Endothelial cell of umbilical vein (primary cell): ENCODE measurements at regions not wholly inside any gene's neighbourhood (a gene's known extent, or its start where the extent isn't known, plus 50 kb on each side); places are given as distances from the start of the nearest gene placed in this dataset.

Source experiments
- BruUV-seq: library from RNA; stranded (reverse); fragments of 400-500 nt; replicated peaks from 2 replicates; lab custom pipeline; 2021; lab: Mats Ljungman, UMichigan
- CTCF ChIA-PET: fragments of 300-600, 350-600 bp; sonication (Branson Sonifier 250); formaldehyde crosslinking; loops from one replicate; lab custom pipeline; 2021; ENCODE audit warnings: antibody characterized with exemption, inconsistent platforms; lab: Charles Lee
- POLR2A ChIA-PET: fragments of 300-600, 350-600 bp; sonication (Branson Sonifier 250); formaldehyde crosslinking; loops from one replicate; lab custom pipeline; 2021; ENCODE audit warnings: antibody characterized with exemption, inconsistent platforms; lab: Charles Lee
- DNase-seq: peaks from one replicate; pipeline ENCODE4 v3.0.0-alpha.2; 2011; ENCODE audit warnings: low read depth, low spot score
- FAIRE-seq: peaks from 2 replicates; lab custom pipeline; 2011; peaks lifted over from hg19 to GRCh38; lab: Jason Lieb, UNC
- H2AFZ ChIP-seq: 2 replicates; pipeline ENCODE4 v1.6.0; 2012; ENCODE audit warnings: low read depth, low read length, control low read depth, inconsistent platforms
- H3K27ac ChIP-seq: 2 replicates; pipeline ENCODE4 v1.5.1; 2011; ENCODE audit warnings: low read depth, mild to moderate bottlenecking, control low read depth, low read length, moderate library complexity; ENCODE audit not compliant: insufficient read depth
- H3K27me3 ChIP-seq, 2 experiments: 2 replicates each; pipeline versions ENCODE4 v1.6.0 to v1.6.1; 2011; ENCODE audit warnings: low read length in 2 of 2, mixed read lengths in 1 of 2; ENCODE audit not compliant: control insufficient read depth in 2 of 2, insufficient read depth in 2 of 2
- H3K36me3 ChIP-seq, 2 experiments: 2 replicates in 1 of 2; 3 replicates in 1 of 2; pipeline ENCODE4 v1.5.1; 2011; ENCODE audit warnings: low read length in 2 of 2, mild to moderate bottlenecking in 1 of 2, moderate library complexity in 1 of 2; ENCODE audit not compliant: control insufficient read depth in 2 of 2, insufficient read depth in 2 of 2; ENCODE audit errors: extremely low read depth in 1 of 2
- H3K4me1 ChIP-seq: 3 replicates; pipeline ENCODE4 v1.5.1; 2011; ENCODE audit warnings: mild to moderate bottlenecking, low read length; ENCODE audit not compliant: control insufficient read depth, insufficient read depth; ENCODE audit errors: extremely low read depth
- H3K4me2 ChIP-seq: 2 replicates; pipeline ENCODE4 v1.6.1; 2011; ENCODE audit warnings: low read length, control low read depth, mixed read lengths; ENCODE audit not compliant: insufficient read depth
- H3K4me3 ChIP-seq, 3 experiments: fragments of 200-600 bp in 1 of 3; sonication (generic), shearing (Covaris generic) in 1 of 3; replicated peaks in 1 of 3; 2 replicates each; pipeline ENCODE4 v1.5.1; 2011 to 2016; ENCODE audit warnings: control low read depth in 3 of 3, low read length in 3 of 3, mild to moderate bottlenecking in 2 of 3, inconsistent platforms in 1 of 3, low read depth in 1 of 3, moderate library complexity in 1 of 3; ENCODE audit not compliant: insufficient read depth in 1 of 3
- H3K79me2 ChIP-seq: 2 replicates; pipeline ENCODE4 v1.6.0; 2012; ENCODE audit warnings: low read length, inconsistent platforms; ENCODE audit not compliant: control insufficient read depth, insufficient read depth
- H3K9ac ChIP-seq: replicated peaks from 2 replicates; pipeline ENCODE3; 2011; ENCODE audit warnings: low read length, control low read depth; ENCODE audit not compliant: insufficient read depth; ENCODE audit errors: extremely low read depth
- H3K9me1 ChIP-seq: replicated peaks from 3 replicates; pipeline ENCODE4 v1.6.0; 2011; ENCODE audit warnings: mild to moderate bottlenecking, low read length; ENCODE audit not compliant: control insufficient read depth, insufficient read depth; ENCODE audit errors: extremely low read depth
- H3K9me3 ChIP-seq: replicated peaks from 2 replicates; pipeline ENCODE4 v1.5.1; 2012; ENCODE audit warnings: low read length, inconsistent platforms; ENCODE audit not compliant: control insufficient read depth, insufficient read depth
- H4K20me1 ChIP-seq: replicated peaks from 2 replicates; pipeline ENCODE3; 2011; ENCODE audit warnings: mild to moderate bottlenecking, low read length; ENCODE audit not compliant: control insufficient read depth, insufficient read depth; ENCODE audit errors: extremely low read depth
- EZH2 ChIP-seq: IDR thresholded peaks from 2 replicates; pipeline ENCODE4 v1.6.1; 2012; ENCODE audit warnings: borderline replicate concordance, low read depth, mild to moderate bottlenecking, moderate library complexity, low read length, inconsistent platforms; ENCODE audit not compliant: severe bottlenecking
- FOS ChIP-seq: IDR thresholded peaks from 2 replicates; pipeline ENCODE4 v1.6.1; 2011; ENCODE audit warnings: mild to moderate bottlenecking, low read length, moderate library complexity, borderline replicate concordance; ENCODE audit not compliant: insufficient read depth
- GATA2 ChIP-seq: IDR thresholded peaks from 2 replicates; pipeline ENCODE4 v1.7.0; 2011; ENCODE audit warnings: low read depth, mild to moderate bottlenecking, moderate library complexity, mixed read lengths, low read length; ENCODE audit not compliant: insufficient read length, insufficient read depth
- JUN ChIP-seq: IDR thresholded peaks from 2 replicates; pipeline ENCODE4 v1.6.1; 2011; ENCODE audit warnings: borderline replicate concordance, low read depth; ENCODE audit not compliant: insufficient read length, insufficient read depth
- MYC ChIP-seq: IDR thresholded peaks from one replicate; pipeline ENCODE4 v1.6.1; 2011; ENCODE audit warnings: mild to moderate bottlenecking, low read depth, low read length
- POLR2A ChIP-seq: IDR thresholded peaks from 2 replicates; pipeline ENCODE4 v1.6.1; 2012; ENCODE audit warnings: low read depth, mild to moderate bottlenecking, control low read depth, low read length
- POLR2AphosphoS5 ChIP-seq: IDR thresholded peaks from 2 replicates; pipeline ENCODE4 v1.6.1; 2012; ENCODE audit warnings: low read depth, mild to moderate bottlenecking, control low read depth, low read length, moderate library complexity; ENCODE audit not compliant: insufficient read depth
- dilution Hi-C: fragments of 300-500 bp; cut with MboI; formaldehyde crosslinking; loops from one replicate; pipeline ENCODE4 v1.15.0; 2019; ENCODE audit warnings: low sequenced_read_pairs; ENCODE audit not compliant: extremely low pct_ligation_motif_present
- intact Hi-C: fragments of 100-400 bp; cut with micrococcal nuclease; formaldehyde crosslinking; loops from one replicate; pipeline ENCODE4 v1.10.0; 2022
- TF ChIP-seq, protein P1 (sequence below): IDR thresholded peaks from 2 replicates; pipeline ENCODE4 v1.6.1; 2011; ENCODE audit not compliant: insufficient read depth, insufficient read length
- TF ChIP-seq, protein P2 (sequence below), 2 donors: IDR thresholded peaks; 1 replicate in 1 of 2; 2 replicates in 1 of 2; pipeline ENCODE4 v1.5.1; 2011; ENCODE audit warnings: low read length in 2 of 2, mild to moderate bottlenecking in 2 of 2, moderate library complexity in 2 of 2, control low read depth in 1 of 2, inconsistent platforms in 1 of 2, low read depth in 1 of 2; ENCODE audit not compliant: insufficient read depth in 1 of 2; ENCODE audit errors: extremely low read depth in 1 of 2

DNA sequence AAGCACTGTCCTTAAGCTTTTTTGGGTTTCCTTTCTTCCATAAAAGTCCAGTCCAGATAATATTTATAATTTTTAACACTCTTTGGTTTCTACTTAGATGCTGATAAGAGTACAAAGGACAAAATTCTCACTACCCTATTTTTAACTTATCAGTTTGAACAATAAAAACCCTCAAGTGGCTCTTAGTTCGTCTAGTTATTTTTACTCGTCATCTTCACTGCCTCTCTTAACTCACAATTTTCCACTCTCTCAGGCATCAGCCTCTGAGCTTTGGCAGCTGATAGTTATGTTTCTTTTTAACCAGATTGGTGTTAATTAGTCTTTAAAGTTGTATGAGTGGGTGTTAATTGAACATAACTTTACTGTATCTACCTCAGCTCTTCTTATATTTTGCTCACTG lies 517.1 kb upstream of the SYT4 start:
- Histone ChIP-seq H3K4me1 (no peaks in the 10 kb centered on the region), H4K20me1 (no peaks in the 10 kb centered on the region), H3K9me1 (no peaks in the 10 kb centered on the region), H3K36me3 (no peaks in the 10 kb centered on the region), H3K4me2 (no peak overlapping the region), H3K9ac (no peak overlapping the region), H3K9me3 (no peaks in the 10 kb centered on the region), H3K27me3 (no peaks in the 10 kb centered on the region), H3K27ac (no peak overlapping the region), H3K79me2 (no peaks in the 10 kb centered on the region), H2AFZ (no peak overlapping the region), H3K4me3 (no peak overlapping the region)
- BruUV-seq: no TSS peak
- FAIRE-seq (no peak), DNase-seq (no peak)
- TF ChIP-seq MYC: no peak
- intact Hi-C loops (no loop called here), dilution Hi-C loops (no loop called here)
- POLR2A ChIA-PET: no interaction called here
- CTCF ChIA-PET: no interaction called here

DNA sequence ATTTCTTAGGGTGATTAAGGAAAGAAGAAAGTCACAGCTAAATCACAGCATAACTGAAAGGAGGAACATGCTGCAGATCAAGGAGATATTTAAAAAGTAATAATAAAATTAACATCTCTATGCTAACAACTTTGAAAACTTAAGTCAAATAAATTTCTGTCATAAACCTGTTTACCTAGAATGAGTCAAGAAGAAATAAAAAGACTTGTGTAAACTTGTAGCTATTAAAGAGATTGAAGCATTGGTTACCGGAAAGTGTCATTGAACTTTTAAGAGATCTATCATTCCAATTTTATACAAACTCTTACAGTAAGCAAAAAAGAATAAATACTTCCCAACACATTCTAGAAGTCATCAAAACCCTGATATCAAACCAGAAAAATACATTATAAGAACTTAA lies 520.1 kb upstream of the SYT4 start:
- CTCF ChIA-PET: no interaction called here
- BruUV-seq: no TSS peak
- intact Hi-C loops: no loop called here

More for the DNA sequence above, 520.1 kb upstream of the SYT4 start:
- Histone ChIP-seq H3K27ac (no peak overlapping the region), H3K27me3 (no peaks in the 10 kb centered on the region), H3K9me3 (no peaks in the 10 kb centered on the region), H4K20me1 (no peaks in the 10 kb centered on the region), H3K4me1 (no peaks in the 10 kb centered on the region), H3K9ac (no peak overlapping the region), H3K9me1 (no peaks in the 10 kb centered on the region), H3K36me3 (no peaks in the 10 kb centered on the region), H3K79me2 (no peaks in the 10 kb centered on the region), H2AFZ (no peak overlapping the region), H3K4me3 (no peak overlapping the region), H3K4me2 (no peak overlapping the region)
- POLR2A ChIA-PET: no interaction called here
- TF ChIP-seq POLR2AphosphoS5 (no peak), FOS (no peak), JUN (no peak), POLR2A (no peak), GATA2 (no peak), MYC (no peak), EZH2 (no peak)
- TF ChIP-seq, protein P1, sequence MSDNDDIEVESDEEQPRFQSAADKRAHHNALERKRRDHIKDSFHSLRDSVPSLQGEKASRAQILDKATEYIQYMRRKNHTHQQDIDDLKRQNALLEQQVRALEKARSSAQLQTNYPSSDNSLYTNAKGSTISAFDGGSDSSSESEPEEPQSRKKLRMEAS: no peak
- TF ChIP-seq, protein P2, sequence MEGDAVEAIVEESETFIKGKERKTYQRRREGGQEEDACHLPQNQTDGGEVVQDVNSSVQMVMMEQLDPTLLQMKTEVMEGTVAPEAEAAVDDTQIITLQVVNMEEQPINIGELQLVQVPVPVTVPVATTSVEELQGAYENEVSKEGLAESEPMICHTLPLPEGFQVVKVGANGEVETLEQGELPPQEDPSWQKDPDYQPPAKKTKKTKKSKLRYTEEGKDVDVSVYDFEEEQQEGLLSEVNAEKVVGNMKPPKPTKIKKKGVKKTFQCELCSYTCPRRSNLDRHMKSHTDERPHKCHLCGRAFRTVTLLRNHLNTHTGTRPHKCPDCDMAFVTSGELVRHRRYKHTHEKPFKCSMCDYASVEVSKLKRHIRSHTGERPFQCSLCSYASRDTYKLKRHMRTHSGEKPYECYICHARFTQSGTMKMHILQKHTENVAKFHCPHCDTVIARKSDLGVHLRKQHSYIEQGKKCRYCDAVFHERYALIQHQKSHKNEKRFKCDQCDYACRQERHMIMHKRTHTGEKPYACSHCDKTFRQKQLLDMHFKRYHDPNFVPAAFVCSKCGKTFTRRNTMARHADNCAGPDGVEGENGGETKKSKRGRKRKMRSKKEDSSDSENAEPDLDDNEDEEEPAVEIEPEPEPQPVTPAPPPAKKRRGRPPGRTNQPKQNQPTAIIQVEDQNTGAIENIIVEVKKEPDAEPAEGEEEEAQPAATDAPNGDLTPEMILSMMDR (IDR thresholded peaks at IDR 0.05; ENCODE audit: extremely low read depth in 1 of 2, insufficient read depth in 1 of 2, low read depth in 1 of 2, low read length in 2 of 2): no peak
- DNase-seq (no peak), FAIRE-seq (no peak)
- dilution Hi-C loops: no loop called here
